HG03025 (cell line): ENCODE measurements at regions not wholly inside any gene's neighbourhood (a gene's known extent, or its start where the extent isn't known, plus 50 kb on each side); places are given as distances from the start of the nearest gene placed in this dataset.
"Not testable (repeated sequence)": the region's sequence is repeated elsewhere in the genome, so short reads cannot be mapped to it uniquely, and the experiment has no call there.

ENCODE experiments used
- ATAC-seq: cut with Tn5 transposase; IDR thresholded peaks from one replicate; pipeline ENCODE4 v1.9.1; 2021; ENCODE audit warnings: mild to moderate bottlenecking, moderate library complexity; ENCODE audit not compliant: unreplicated experiment, low FRiP score

DNA sequence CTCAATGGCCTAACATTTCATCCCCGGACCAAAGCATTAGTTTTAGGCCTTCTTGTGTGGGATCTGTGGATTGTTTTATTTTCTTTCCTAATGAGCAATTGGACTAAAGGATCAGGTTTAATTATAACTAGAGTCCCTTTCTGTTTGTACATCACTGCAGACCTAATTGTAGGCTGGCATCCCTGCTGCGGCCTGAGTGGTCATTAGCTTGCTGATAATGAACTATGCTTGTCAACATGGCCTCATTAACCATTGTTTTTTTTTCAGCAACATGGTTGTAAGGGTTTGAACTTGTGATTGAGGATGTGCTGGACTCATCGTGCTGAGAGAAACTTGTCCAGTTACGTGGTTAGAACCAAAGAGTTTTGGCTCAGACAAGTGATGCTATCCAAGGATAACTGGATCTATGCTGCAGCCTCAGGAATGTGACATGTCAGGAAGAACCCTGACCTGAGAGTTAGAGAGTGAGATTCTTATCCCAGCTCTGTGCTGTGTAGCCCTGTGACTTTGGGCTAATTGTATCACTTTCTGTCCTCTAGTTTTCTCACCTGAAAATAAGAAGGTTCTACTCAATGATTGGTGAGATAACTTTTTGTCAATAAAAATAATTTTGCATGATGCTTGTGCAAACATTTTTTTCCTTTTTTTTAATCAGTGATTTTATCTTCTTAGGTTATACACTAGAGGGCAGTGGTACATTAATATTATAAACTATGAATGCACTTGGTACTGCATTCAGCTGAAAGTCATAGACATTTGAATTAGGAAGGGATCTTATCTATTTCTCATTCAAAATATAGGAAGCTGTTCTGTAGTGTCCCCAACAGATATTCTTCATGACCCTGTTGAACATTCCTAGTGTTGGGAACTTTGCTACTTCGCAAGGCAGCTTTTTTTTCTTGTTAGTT, 140.9 kb downstream of the RNF144B start:
- no peak for ATAC-seq

DNA sequence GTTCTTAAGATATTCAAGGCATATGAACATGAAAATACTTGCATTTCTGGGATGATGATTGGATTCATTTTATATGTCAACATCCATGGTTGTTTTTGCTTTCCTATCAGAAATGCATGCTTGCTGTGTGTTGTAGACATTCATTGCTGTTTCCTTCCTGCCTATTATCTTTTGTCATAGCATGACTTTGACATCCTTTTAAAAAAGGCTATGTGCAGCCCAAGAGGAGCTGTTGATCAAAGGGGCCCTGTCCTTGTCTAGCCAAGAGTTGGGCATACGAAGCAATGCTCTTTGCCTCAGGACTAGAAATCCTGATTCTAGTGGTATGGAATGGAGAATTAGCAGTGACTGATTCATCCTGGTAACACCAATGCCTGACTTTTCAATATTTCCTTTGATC, 143.1 kb downstream of the RNF144B start:
- ATAC-seq: no peak

DNA sequence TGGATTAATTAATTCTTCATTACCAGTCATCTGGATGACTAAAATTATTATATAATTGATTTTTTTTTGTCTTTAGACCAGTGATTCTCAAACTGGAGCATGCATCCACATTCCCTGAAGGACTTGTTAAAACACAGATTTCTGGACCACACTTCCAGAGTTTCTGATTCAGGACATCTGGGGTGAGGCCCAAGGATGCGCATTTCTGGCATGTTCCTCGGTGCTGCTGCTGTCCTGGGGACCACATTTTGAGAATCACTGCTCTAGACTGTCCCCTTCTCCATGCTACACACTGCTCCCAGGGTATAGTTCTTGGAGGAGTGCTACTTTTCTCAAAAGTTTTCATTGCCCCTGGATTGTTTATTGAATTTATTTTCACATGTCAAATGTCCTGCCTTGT, 145.0 kb downstream of the RNF144B start:
- no peak for ATAC-seq

DNA sequence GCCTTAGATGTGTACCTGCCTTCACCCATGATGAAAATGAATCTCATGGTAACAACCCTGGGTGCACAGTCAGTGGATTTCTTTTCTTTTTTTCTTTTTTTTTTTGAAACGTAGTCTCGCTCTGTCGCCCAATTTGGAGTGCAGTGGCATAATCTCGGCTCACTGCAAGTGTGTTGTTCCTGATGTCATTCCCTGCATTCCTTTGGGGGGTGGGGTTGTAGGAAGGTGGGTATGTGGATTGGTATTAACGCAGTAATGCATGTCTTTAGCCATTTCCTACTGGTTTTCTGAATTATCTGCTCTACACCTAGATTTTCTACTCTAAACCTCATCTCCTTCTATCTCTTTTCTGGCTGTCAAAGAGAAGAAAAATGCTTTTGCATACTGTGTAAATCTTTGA, 146.6 kb downstream of the RNF144B start:
- no peak for ATAC-seq

DNA sequence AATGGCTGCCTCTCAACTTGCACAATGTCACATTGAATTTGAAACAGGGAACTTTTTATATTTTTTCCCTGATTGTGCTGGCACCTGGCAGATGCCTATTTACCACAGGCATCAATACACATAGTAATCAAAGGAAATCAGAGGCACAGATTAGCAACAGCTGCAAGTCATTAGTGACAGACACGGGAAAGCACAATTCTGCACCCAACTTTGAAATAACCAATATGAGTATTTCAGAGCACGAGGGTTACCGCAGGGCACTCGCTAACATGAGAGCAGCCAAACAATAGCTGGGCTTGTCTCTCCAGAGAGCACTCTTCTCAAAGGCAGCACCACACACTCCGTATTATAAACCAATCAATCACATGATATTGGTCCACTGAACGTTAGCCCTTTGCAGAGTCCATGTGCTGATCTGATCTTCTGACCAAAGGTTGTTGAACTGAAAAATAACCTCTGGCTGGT, 149.5 kb downstream of the RNF144B start:
- no peak for ATAC-seq

DNA sequence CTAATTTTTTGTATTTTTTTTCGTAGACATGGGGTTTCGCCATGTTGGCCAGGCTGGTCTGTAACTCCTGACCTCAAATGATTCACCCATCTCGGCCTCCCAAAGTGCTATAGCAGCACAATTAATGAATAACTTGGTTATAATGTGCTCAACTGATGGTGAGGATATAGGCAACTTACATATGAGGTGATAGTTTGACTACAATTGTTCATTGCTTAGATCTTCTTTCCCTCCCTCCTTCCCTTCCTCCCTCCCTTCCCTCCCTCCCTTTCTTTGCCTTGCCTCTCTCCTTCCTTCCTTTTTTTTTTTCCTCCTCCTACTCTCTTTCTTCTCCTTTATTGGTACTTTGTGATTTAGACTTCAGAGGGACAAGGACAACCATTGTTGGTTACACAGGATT, 151.2 kb downstream of the RNF144B start:
- ATAC-seq: no peak

DNA sequence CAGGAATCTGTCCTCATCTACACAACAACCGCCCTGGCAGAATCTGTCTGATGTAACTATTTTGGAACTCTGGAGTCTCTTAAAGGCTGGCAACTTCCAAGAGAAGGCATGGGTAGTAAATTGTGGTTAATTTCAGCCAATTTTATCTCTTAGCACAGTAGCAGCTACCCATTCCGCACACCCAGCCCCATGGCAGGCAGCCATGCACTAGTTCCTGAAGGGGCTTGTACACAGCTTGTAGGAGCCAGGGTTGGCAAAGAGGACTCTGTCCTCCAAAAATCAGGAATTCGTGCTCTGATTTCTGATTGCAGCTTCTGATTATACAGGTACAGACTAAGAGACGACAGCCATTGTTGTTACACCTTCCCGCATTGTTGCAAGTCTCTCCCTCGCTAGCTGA, 155.9 kb downstream of the RNF144B start:
- no peak for ATAC-seq

DNA sequence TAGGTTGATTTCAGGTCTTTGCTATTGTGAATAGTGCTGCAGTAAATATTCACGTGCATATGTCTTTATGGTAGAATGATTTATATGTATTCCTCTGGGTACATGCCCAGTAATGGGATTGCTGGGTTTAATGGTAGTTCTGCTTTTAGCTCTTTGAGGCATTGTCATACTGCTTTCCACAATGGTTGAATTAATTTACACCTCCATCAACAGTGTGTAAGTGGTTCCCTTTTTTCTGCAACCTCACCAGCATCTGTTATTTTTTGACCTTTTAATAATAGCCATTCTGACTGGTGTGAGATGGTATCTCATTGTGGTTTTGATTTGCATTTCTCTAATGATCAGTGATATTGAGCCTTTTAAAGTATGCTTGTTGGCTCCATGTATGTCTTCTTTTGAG, 158.0 kb downstream of the RNF144B start:
- not testable (repeated sequence) for ATAC-seq

DNA sequence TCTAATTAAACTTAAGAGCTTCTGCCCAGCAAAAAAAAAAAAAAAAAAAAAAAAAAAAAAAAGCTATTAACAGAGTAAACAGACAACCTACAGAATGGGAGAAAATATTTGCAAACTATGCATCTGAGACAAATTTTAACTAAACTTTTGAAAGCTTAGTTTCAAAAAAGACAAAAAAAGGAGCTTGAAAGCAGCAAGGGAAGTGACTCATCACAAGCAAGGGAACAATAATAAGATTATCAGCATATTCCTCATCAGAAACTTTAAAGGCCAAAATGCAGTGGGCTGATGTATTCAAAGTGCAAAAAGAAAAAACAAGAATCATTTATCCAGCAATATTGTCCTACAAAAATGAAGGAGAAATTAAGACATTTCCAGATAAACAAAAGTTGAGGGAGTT, 158.6 kb downstream of the RNF144B start:
- no peak for ATAC-seq

DNA sequence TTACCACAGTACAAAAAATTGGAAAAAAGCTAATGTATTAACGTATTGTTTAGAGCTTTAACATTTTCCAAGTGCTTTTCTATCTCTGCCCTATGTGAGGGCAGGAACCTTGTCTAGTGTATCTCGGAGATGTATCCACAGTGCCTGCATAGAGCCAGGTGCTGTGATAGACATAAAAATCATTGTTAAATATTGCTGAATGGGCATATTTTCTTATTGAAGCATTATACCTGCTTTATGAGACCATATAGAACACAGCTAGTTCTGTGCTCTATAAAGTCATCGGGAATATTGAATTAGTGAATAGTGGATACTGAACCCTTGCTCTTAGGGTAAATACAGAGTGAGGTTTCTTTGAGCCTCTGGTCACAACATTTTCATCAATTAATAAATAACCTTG, 163.0 kb downstream of the RNF144B start:
- ATAC-seq: no peak

DNA sequence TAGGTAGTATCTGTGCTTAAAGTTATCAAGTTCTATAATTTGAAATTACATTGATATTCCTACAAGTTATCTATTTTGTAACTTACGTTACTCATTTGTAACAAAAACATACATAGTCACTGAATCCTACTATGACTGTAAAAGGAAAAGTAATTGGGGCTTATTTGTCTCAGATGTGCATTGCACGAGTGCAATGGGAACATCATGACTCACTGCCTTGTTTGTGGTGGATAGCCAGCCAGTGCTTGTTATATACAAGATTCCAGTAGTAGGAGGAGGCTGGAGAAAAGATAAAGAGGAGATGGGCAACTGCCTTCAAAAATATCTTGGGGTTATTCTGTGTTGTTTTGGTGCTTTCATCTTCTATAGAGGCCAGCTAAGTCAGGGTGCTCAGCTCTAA, 164.1 kb downstream of the RNF144B start:
- no peak for ATAC-seq

DNA sequence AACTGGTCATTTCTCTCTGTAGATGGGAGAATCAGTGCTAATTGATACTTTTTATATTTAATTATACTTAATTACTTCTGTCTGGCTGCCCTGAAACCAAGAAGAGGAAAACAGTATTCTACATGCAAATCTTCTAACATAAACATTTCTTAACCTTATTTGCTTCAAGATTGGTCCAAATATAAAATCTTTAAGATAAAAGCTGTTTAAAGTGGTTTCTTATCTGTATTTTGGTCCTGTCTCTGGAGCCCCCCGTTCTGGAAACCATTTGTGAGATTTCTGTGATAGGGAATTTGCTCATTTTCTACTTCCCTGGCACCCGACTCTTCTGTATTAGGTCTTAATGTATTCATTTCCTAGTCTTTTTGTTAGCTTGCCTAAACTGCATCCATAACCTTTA, 168.6 kb downstream of the RNF144B start:
- ATAC-seq: no peak

DNA sequence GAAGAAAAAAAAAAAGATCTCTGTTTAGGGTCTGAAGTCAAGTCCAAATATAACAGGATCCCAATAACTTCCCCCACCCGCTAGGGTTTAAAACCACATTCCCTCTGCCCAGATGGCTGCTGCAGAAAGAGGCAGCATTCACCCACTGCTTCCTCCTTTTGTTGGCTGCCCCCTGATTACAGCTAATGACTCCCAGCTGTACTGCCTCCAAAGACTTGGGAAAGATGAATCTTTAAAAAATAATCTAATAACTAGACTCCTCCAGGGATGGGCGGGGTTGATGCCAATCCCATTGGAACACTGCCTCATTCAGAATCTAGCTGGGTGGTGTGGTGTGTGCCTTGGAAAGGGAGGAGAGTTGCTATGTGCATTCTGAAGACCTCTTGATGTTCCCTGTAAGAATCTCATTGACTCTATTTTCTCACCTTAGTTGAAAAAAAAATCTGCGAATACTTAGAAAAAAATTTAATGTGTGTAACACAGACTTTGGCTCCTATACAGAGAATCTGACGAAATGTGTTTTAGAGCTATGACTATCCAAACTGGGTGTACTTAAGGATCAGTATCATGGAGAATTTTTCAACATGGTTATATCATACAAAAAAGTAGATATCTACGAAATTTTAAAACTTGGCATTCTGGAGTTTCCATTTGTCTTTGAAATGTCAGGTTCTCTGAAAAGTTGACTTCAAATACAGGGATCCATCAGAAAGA, 174.0 kb downstream of the RNF144B start:
- no peak for ATAC-seq

DNA sequence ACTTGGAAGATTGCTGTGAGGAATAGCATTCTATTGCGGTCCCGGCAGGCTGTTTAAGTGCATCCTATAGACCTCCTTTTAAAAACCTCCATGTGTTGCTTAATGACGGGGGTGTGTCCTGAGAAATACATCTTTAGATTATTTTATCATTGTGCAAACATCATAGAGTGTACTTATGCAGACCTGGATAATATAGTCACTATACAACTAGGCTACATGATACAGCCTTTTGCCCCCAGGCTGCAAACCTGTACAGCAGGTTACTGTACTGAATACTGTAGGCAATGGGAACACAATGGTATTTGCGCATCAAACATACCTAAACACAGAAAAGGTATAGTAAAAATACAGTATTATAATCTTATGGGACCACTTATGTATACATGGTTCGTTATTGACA, 175.6 kb downstream of the RNF144B start:
- no peak for ATAC-seq

DNA sequence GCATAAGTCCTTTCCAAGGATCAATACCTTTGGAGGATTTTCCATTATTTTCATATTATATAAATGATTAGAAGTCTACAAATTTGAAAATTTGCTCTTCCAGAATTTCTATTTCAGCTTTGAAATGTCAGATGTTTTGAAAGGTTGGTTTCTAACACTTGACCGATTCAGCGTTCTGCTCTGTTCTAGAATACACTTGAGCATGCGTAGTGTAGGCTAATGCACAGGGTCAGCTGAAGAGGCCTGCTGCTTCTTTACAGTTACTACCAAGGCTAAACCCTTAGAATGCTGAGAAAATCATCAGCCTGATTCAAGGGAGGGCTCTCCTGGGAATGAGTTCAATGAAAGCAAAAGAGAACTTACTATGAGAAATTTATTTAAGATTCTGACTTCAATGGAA, 177.6 kb downstream of the RNF144B start:
- ATAC-seq: no peak

DNA sequence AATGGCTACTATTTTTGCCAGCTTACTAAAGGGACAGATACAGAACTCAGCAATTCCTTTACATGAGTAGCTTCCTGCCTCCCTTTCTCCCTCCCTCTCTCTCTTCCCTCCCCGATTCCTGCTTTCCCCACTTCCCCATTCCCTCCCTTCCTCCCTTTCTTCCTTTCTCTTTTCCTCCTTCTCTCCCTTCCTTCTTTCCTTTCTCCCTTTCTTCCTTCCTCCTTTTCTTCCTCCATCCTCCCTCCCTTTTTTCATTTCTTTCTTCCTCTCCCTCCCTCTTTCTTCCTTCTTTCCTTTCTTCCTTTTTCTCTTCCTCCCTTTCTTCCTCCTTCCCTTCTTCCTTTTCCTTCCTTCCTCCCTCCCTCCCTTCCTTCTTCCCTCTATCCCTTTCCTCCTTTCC, 178.1 kb downstream of the RNF144B start:
- ATAC-seq: no peak

DNA sequence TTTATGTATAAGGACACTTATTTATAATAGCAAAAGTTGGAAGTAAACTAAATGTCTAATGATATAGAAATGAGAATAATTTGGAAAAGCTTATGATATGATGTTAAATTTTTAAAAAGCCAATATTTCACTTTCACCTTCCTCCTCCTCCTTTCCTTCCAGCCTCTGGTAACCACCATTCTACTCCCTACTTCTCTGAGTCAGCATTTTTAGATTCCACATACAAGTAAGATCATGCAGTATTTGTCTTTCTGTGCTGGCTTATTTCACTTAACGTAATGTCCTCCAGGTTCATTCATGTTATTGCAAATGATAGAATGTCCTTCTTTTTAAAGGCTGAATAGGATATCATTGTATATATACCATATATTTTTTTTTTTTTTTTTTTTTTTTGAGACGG, 180.2 kb downstream of the RNF144B start:
- ATAC-seq: no peak

DNA sequence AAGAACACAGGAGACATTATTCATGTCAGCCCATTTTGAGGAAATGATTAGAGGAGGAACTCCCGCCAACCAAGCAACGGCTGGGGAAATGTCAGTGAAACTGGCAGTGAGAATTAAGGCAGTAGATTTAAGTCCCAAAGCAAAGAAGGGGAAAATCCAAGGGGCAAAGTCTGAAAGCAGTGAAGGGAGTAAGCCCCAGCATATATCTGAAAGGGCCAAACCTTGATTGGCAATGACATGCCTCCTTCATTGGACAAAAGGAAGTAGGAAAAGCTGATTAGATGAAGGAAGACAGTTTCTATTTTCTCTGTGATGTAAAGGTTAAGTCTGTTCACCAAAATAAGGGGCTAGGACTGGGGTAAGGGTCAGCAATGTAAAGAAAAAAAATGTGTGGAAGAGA, 190.3 kb downstream of the RNF144B start:
- ATAC-seq: no peak

DNA sequence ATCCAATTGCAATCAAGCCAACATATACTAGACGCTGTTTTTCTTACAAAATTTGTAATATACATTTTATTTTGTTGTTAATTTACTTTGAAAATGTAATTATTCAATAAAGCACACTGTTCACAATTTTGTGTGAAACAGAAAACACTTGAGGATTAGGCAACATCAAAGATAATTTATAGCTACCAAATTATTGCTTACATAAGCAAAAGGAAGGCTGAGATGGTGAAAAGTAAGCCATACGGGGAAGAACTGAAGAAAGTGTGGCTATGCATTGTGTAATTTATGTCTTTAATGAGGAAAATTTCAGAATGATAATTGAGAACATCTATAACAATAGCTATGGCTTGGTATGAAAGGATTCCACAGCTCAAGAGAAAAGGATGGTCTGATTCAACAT, 192.0 kb downstream of the RNF144B start:
- no peak for ATAC-seq

DNA sequence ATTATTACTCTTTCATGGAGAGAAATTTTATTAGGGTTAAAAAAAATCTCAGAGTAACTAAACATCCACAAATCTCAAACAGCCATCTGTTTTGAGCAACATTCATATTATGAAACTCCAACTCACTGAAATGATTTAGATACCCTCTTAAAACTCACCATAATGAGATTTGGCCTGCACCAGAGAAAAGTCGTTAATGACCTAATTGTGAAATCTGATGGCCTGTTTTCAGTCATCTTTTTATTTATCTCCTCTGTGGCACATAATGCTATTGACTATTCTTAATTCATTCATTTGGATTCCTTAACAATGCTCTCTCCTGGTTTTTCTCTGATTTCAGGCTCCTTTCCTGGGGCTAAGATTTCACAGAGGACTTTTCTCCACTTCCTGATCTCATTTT, 192.7 kb downstream of the RNF144B start:
- no peak for ATAC-seq

DNA sequence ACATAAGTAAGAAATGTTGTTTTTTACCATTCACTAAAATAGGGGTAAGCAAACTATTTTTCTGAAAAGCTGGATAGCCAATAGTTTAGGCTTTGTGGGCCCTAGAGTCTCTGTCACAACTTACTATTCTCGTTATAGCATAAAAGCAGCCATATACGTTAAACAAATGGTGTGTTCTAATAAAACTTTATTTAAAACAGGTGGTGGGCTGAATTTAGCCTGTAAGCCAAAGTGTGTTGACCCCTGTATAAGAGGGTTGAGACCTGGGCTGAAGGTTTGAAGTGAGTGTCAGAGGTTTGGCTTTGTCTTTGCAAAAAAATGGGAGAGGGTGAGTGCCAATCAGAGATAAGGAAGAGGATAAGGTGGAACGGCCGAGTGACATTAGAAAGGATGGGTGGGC, 197.2 kb downstream of the RNF144B start:
- no peak for ATAC-seq

DNA sequence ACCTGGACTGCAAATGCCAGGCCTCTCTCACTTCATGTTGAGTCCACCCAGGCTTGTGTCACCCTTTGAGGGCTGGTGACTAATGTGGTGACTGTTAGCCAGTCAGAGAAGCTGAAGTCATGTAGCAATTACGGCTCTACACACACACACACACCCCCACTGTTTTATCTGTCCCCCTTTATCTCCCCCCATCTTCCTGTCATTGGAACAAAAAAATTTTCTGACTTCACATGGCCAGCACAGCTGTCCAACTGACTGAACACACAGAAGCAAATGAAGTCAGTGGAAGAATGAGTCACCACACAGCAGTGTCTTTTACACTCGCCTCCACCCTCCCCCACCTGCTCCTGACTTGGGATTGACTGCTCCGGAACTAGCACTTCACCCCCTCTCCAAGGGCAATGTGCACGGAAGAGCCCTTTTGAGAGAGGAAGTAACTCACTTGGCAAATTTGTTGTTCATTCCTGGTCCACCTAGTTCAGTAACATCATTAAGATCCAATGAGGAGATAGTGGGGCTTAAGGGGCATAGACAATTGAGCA, 198.0 kb downstream of the RNF144B start:
- ATAC-seq: no peak
